Muscle layer of colon (tissue), 2 donors: ENCODE measurements at regions not wholly inside any gene's neighbourhood (a gene's known extent, or its start where the extent isn't known, plus 50 kb on each side); places are given as distances from the start of the nearest gene placed in this dataset.
"Not testable (repeated sequence)": the region's sequence is repeated elsewhere in the genome, so short reads cannot be mapped to it uniquely, and the experiment has no call there.

Experiments
- H3K27ac ChIP-seq: one replicate; pipeline ENCODE4 v1.7.0; 2013; ENCODE audit warnings: low read depth, mild to moderate bottlenecking, low read length, moderate library complexity
- H3K27me3 ChIP-seq, 2 donors: one replicate each; pipeline ENCODE4 v1.7.0; 2013; ENCODE audit warnings: low read length in 2 of 2, mild to moderate bottlenecking in 2 of 2; ENCODE audit not compliant: insufficient read depth in 2 of 2, control insufficient read depth in 1 of 2
- H3K36me3 ChIP-seq: one replicate; pipeline ENCODE4 v1.7.0; 2013; ENCODE audit warnings: mild to moderate bottlenecking, low read length; ENCODE audit not compliant: insufficient read depth
- H3K4me1 ChIP-seq: one replicate; pipeline ENCODE4 v1.7.0; 2013; ENCODE audit warnings: mild to moderate bottlenecking, low read length; ENCODE audit not compliant: insufficient read depth
- H3K4me3 ChIP-seq, 2 donors: one replicate each; pipeline ENCODE4 v1.7.0; 2013; ENCODE audit warnings: low read length in 2 of 2, low read depth in 1 of 2, mild to moderate bottlenecking in 1 of 2, moderate library complexity in 1 of 2
- H3K9ac ChIP-seq: one replicate; pipeline ENCODE4 v1.7.0; 2013; ENCODE audit warnings: low read length
- H3K9me3 ChIP-seq: one replicate; pipeline ENCODE4 v1.7.0; 2013; ENCODE audit warnings: mild to moderate bottlenecking, low read length
- donor health status: abdominal sarcoma.
- donor health status: Adenocarcinoma of cecum.

DNA sequence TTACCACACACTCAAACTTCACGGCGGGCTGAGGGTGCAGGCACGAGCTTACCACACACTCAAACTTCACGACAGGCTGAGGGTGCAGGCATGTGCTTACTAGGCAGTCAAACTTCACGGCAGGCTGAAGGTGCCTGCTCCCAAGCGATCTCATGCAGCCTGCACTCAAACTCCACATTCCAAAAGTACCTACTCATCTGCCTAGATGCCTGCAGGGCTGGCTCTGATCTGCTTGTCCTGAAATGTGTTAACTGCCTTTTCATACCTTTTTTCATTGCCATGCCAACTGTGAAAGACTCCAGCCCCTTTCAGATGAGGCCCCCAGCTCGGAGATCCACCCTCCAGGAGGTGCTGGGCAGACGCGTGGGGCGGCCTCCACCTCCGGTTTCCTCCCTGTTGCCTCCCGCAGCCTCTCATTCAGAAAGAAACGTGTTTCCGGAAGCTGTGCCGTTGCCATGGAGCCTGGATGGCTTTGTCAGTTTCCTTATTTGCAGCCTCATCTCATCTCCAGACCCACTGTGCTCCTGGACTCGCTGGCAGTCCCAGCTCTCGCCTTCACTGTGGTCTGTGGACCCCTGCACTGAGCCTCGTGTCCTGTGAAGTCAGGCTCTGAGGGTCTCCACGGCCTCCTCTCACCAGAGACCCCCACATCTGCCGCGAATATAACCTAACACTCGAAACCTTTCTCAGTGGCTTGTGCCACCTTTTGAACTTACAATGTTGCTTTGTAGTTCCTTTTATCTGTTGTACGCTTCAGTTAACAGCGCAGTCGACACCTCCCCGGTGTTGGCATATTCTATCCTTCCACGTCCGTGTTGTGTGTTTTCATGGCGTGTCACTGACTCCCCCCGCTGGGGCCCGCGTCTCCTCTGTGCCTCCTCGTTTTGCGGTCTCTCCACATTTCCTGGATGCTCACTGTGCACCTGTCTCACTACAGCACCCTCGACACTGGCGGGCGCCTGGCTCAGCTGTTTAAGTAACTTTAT lies 106.1 kb upstream of the ALKAL2 start:
- Histone ChIP-seq H3K4me1 (no peaks in the 10 kb centered on the region), H3K9me3 (no peaks in the 10 kb centered on the region), H3K9ac (no peak overlapping the region), H3K4me3 (no peak overlapping the region), H3K27me3 (no peaks in the 10 kb centered on the region), H3K27ac (no peak overlapping the region), H3K36me3 (no peaks in the 10 kb centered on the region)

GRCh38 chr2:392926-393280 lies 105.0 kb upstream of the ALKAL2 start:
- H3K27ac ChIP-seq, result no peak overlapping the region
- H3K9ac ChIP-seq, result no peak overlapping the region
- H3K4me1 ChIP-seq, result no peaks in the 10 kb centered on the region
- no peaks in the 10 kb centered on the region for H3K9me3 ChIP-seq
- no peak overlapping the region for H3K4me3 ChIP-seq
- no peaks in the 10 kb centered on the region for H3K36me3 ChIP-seq
- no peaks in the 10 kb centered on the region for H3K27me3 ChIP-seq

DNA sequence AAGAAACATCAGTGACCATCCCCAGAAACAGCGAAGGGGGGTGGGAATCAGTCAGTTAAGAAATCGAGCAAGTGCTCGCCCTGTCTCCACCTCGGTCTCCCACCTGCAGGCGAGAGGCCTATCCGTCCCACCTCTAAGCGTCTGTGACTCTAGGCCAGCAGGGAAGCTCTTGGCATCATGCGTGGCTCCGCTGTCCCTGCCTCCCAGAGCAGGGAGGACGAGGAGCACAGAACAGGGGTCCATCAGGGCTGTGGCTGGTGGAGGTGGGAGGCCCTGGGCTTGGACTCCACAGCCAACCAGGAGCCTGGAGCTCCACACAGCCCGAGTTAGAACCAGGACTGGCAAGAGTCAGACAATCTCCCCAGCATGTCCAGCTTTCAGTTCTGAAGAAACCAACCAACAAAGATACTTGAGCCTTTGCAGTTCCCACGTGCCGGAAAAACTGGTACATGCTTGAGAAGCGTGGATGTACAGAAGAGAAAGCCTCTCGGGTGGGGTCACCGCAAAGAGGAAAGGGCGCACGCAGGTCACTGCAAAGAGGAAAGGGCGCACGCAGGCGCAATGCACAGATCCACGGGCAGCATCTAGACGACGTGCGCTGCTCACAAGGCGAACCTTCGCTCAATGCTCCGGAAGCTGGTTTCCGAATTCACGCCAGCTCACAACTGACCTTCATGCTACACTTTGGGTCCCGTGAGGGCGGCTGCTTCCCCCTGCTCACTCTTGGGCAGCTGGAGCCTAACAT lies 104.5 kb upstream of the ALKAL2 start:
- Histone ChIP-seq H3K4me3 (no peak overlapping the region), H3K4me1 (no peaks in the 10 kb centered on the region), H3K36me3 (no peaks in the 10 kb centered on the region), H3K9me3 (no peaks in the 10 kb centered on the region), H3K27ac (no peak overlapping the region), H3K9ac (no peak overlapping the region), H3K27me3 (no peaks in the 10 kb centered on the region)

GRCh38 chr2:391696-392095 lies 103.8 kb upstream of the ALKAL2 start:
- Histone ChIP-seq H3K4me1 (no peaks in the 10 kb centered on the region), H3K9ac (no peak overlapping the region), H3K36me3 (no peaks in the 10 kb centered on the region), H3K27me3 (no peaks in the 10 kb centered on the region), H3K9me3 (no peaks in the 10 kb centered on the region), H3K27ac (no peak overlapping the region), H3K4me3 (no peak overlapping the region)

DNA sequence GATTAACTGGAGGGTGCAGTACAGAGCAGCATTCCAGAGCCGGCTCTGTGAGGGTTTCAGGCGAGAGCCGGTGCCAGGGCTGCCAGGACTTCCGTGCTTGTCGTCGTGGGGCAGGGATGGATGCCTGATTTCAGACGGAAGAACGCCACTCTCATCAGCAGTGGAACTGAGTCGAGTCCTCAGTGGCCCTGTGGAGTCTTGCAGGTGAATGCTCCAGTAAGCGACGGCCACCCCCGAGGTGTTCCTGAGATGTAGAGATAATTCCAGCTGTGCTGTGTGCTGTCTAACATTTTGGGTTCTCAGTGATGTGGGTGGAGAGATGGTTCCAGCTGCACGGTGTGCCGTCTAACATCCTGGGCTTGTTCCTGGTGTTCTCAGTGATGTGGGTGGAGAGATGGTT lies 103.1 kb upstream of the ALKAL2 start:
- H3K27ac ChIP-seq, result no peak overlapping the region
- H3K4me1 ChIP-seq, result no peaks in the 10 kb centered on the region
- H3K4me3 ChIP-seq, result no peak overlapping the region
- H3K9ac ChIP-seq, result no peak overlapping the region
- H3K36me3 ChIP-seq, result no peaks in the 10 kb centered on the region
- no peaks in the 10 kb centered on the region for H3K27me3 ChIP-seq
- no peaks in the 10 kb centered on the region for H3K9me3 ChIP-seq

- H3K36me3 ChIP-seq, H3K4me3 ChIP-seq, H3K27me3 ChIP-seq: not testable (repeated sequence)
These were observed 102.1 kb upstream of the ALKAL2 start for GRCh38 chr2:389985-390384.

GRCh38 chr2:388752-389151 lies 100.9 kb upstream of the ALKAL2 start:
- H3K9ac ChIP-seq, H3K9me3 ChIP-seq, H3K27me3 ChIP-seq, H3K4me3 ChIP-seq, H3K36me3 ChIP-seq, H3K27ac ChIP-seq, H3K4me1 ChIP-seq: not testable (repeated sequence)

More at GRCh38 chr2:389985-390384, 102.1 kb upstream of the ALKAL2 start:
- H3K27ac ChIP-seq, H3K4me1 ChIP-seq, H3K9ac ChIP-seq, H3K9me3 ChIP-seq: not testable (repeated sequence)

DNA sequence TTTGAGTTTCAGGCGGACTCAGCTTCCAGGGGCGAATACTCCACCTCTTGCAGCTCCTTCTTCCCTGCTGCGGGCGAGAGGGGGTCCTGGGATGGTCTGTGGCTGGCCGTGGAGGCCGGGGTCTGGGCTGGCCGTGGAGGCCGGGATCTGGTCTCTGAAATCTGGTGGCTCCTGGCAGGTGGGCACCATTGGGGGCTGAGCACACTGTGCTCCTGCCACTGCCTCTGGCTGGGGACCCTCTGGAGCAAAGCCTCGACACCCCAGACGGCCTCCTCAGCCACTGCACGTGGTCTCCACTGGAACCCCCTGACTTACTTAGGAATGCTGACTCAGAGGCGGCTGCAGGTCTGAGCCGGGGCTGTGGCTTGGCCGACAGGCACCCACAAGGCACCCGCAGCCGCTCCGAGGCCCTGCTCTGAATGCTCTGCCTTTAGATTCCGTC lies 100.1 kb upstream of the ALKAL2 start:
- no peaks in the 10 kb centered on the region for H3K27me3 ChIP-seq
- H3K36me3 ChIP-seq, result no peaks in the 10 kb centered on the region
- no peaks in the 10 kb centered on the region for H3K4me1 ChIP-seq
- H3K9me3 ChIP-seq, result no peaks in the 10 kb centered on the region
- no peak overlapping the region for H3K9ac ChIP-seq
- no peak overlapping the region for H3K27ac ChIP-seq
- no peak overlapping the region for H3K4me3 ChIP-seq

DNA sequence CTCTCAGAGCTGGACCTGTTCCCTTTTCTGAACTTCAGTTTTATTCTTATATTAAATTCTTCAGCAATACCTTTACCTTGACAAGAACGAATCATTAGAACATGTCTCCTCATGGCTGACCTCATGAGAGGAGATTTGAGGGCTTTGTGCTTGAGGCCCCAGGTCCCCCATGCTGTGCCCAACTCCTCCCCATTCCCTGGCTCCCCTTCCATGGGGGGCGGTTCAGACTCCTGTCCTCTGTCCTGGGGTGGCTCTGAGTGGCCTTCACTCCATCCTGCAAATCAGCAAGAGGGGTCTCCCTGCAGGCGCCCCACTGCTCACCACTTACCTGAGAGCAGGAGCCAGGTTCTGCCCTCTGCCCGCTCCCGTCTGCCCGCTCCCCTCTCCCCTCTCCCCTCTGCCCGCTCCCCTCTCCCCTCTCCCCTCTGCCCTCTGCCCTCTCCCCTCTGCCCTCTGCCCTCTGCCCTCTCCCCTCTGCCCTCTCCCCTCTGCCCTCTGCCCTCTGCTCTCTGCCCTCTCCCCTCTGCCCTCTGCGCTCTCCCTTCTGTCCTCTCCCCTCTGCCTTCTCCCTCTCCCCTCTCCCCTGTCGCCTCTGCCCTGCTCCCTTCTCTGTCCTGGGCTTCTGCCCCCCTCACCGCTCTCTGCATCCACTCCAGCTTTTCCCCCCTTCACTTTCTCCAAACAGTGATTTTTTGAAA lies 98.7 kb upstream of the ALKAL2 start:
- no peaks in the 10 kb centered on the region for H3K27me3 ChIP-seq
- no peak overlapping the region for H3K27ac ChIP-seq
- H3K9ac ChIP-seq, result no peak overlapping the region
- H3K4me3 ChIP-seq, result no peak overlapping the region
- H3K4me1 ChIP-seq, result no peaks in the 10 kb centered on the region
- no peaks in the 10 kb centered on the region for H3K36me3 ChIP-seq
- H3K9me3 ChIP-seq, result no peaks in the 10 kb centered on the region

- Histone ChIP-seq H3K4me3 (no peak overlapping the region), H3K9me3 (no peaks in the 10 kb centered on the region)
These were observed 97.9 kb upstream of the ALKAL2 start for GRCh38 chr2:385785-386184.

DNA sequence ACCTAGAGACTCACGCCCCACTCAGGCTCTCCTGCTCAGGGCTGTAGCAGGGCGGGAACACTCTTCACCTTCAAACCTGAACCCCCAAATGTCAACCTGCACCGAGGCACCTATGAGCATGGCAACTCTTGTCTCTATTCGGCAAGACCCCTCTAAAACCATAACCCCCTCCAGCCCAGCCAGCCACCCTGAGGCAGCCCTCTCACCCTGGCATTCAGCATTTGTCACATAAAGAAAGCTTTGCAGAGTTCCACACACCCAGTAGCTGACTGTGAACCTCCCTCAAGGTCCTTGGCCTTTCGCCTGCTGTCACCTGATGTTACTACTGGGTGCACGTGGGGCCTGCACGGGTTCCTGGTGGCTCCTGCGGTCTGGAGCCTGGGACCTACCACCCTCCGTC lies 97.2 kb upstream of the ALKAL2 start:
- no peaks in the 10 kb centered on the region for H3K36me3 ChIP-seq
- H3K27ac ChIP-seq, result no peak overlapping the region
- no peaks in the 10 kb centered on the region for H3K27me3 ChIP-seq
- no peak overlapping the region for H3K4me3 ChIP-seq
- no peak overlapping the region for H3K9ac ChIP-seq
- H3K9me3 ChIP-seq, result no peaks in the 10 kb centered on the region
- H3K4me1 ChIP-seq, result no peaks in the 10 kb centered on the region

More at GRCh38 chr2:385785-386184, 97.9 kb upstream of the ALKAL2 start:
- Histone ChIP-seq H3K27ac (no peak overlapping the region), H3K4me1 (no peaks in the 10 kb centered on the region), H3K27me3 (no peaks in the 10 kb centered on the region), H3K36me3 (no peaks in the 10 kb centered on the region), H3K9ac (no peak overlapping the region)
